Endothelial cell of umbilical vein (primary cell): ENCODE measurements at regions not wholly inside any gene's neighbourhood (a gene's known extent, or its start where the extent isn't known, plus 50 kb on each side); places are given as distances from the start of the nearest gene placed in this dataset.

Experiments
- BruUV-seq: library from RNA; stranded (reverse); fragments of 400-500 nt; replicated peaks from 2 replicates; lab custom pipeline; 2021; lab: Mats Ljungman, UMichigan
- CTCF ChIA-PET: fragments of 300-600, 350-600 bp; sonication (Branson Sonifier 250); formaldehyde crosslinking; loops from one replicate; lab custom pipeline; 2021; ENCODE audit warnings: antibody characterized with exemption, inconsistent platforms; lab: Charles Lee
- POLR2A ChIA-PET: fragments of 300-600, 350-600 bp; sonication (Branson Sonifier 250); formaldehyde crosslinking; loops from one replicate; lab custom pipeline; 2021; ENCODE audit warnings: antibody characterized with exemption, inconsistent platforms; lab: Charles Lee
- DNase-seq: peaks from one replicate; pipeline ENCODE4 v3.0.0-alpha.2; 2011; ENCODE audit warnings: low read depth, low spot score
- FAIRE-seq: peaks from 2 replicates; lab custom pipeline; 2011; peaks lifted over from hg19 to GRCh38; lab: Jason Lieb, UNC
- H2AFZ ChIP-seq: 2 replicates; pipeline ENCODE4 v1.6.0; 2012; ENCODE audit warnings: low read depth, low read length, control low read depth, inconsistent platforms
- H3K27ac ChIP-seq: 2 replicates; pipeline ENCODE4 v1.5.1; 2011; ENCODE audit warnings: low read depth, mild to moderate bottlenecking, control low read depth, low read length, moderate library complexity; ENCODE audit not compliant: insufficient read depth
- H3K27me3 ChIP-seq, 2 experiments: 2 replicates each; pipeline versions ENCODE4 v1.6.0 to v1.6.1; 2011; ENCODE audit warnings: low read length in 2 of 2, mixed read lengths in 1 of 2; ENCODE audit not compliant: control insufficient read depth in 2 of 2, insufficient read depth in 2 of 2
- H3K36me3 ChIP-seq, 2 experiments: 2 replicates in 1 of 2; 3 replicates in 1 of 2; pipeline ENCODE4 v1.5.1; 2011; ENCODE audit warnings: low read length in 2 of 2, mild to moderate bottlenecking in 1 of 2, moderate library complexity in 1 of 2; ENCODE audit not compliant: control insufficient read depth in 2 of 2, insufficient read depth in 2 of 2; ENCODE audit errors: extremely low read depth in 1 of 2
- H3K4me1 ChIP-seq: 3 replicates; pipeline ENCODE4 v1.5.1; 2011; ENCODE audit warnings: mild to moderate bottlenecking, low read length; ENCODE audit not compliant: control insufficient read depth, insufficient read depth; ENCODE audit errors: extremely low read depth
- H3K4me2 ChIP-seq: 2 replicates; pipeline ENCODE4 v1.6.1; 2011; ENCODE audit warnings: low read length, control low read depth, mixed read lengths; ENCODE audit not compliant: insufficient read depth
- H3K4me3 ChIP-seq, 3 experiments: fragments of 200-600 bp in 1 of 3; sonication (generic), shearing (Covaris generic) in 1 of 3; replicated peaks in 1 of 3; 2 replicates each; pipeline ENCODE4 v1.5.1; 2011 to 2016; ENCODE audit warnings: control low read depth in 3 of 3, low read length in 3 of 3, mild to moderate bottlenecking in 2 of 3, inconsistent platforms in 1 of 3, low read depth in 1 of 3, moderate library complexity in 1 of 3; ENCODE audit not compliant: insufficient read depth in 1 of 3
- H3K79me2 ChIP-seq: 2 replicates; pipeline ENCODE4 v1.6.0; 2012; ENCODE audit warnings: low read length, inconsistent platforms; ENCODE audit not compliant: control insufficient read depth, insufficient read depth
- H3K9ac ChIP-seq: replicated peaks from 2 replicates; pipeline ENCODE3; 2011; ENCODE audit warnings: low read length, control low read depth; ENCODE audit not compliant: insufficient read depth; ENCODE audit errors: extremely low read depth
- H3K9me1 ChIP-seq: replicated peaks from 3 replicates; pipeline ENCODE4 v1.6.0; 2011; ENCODE audit warnings: mild to moderate bottlenecking, low read length; ENCODE audit not compliant: control insufficient read depth, insufficient read depth; ENCODE audit errors: extremely low read depth
- H3K9me3 ChIP-seq: replicated peaks from 2 replicates; pipeline ENCODE4 v1.5.1; 2012; ENCODE audit warnings: low read length, inconsistent platforms; ENCODE audit not compliant: control insufficient read depth, insufficient read depth
- H4K20me1 ChIP-seq: replicated peaks from 2 replicates; pipeline ENCODE3; 2011; ENCODE audit warnings: mild to moderate bottlenecking, low read length; ENCODE audit not compliant: control insufficient read depth, insufficient read depth; ENCODE audit errors: extremely low read depth
- CTCF ChIP-seq, 2 donors: IDR thresholded peaks; 1 replicate in 1 of 2; 2 replicates in 1 of 2; pipeline ENCODE4 v1.5.1; 2011; ENCODE audit warnings: low read length in 2 of 2, mild to moderate bottlenecking in 2 of 2, moderate library complexity in 2 of 2, control low read depth in 1 of 2, inconsistent platforms in 1 of 2, low read depth in 1 of 2; ENCODE audit not compliant: insufficient read depth in 1 of 2; ENCODE audit errors: extremely low read depth in 1 of 2
- EZH2 ChIP-seq: IDR thresholded peaks from 2 replicates; pipeline ENCODE4 v1.6.1; 2012; ENCODE audit warnings: borderline replicate concordance, low read depth, mild to moderate bottlenecking, moderate library complexity, low read length, inconsistent platforms; ENCODE audit not compliant: severe bottlenecking
- FOS ChIP-seq: IDR thresholded peaks from 2 replicates; pipeline ENCODE4 v1.6.1; 2011; ENCODE audit warnings: mild to moderate bottlenecking, low read length, moderate library complexity, borderline replicate concordance; ENCODE audit not compliant: insufficient read depth
- GATA2 ChIP-seq: IDR thresholded peaks from 2 replicates; pipeline ENCODE4 v1.7.0; 2011; ENCODE audit warnings: low read depth, mild to moderate bottlenecking, moderate library complexity, mixed read lengths, low read length; ENCODE audit not compliant: insufficient read length, insufficient read depth
- JUN ChIP-seq: IDR thresholded peaks from 2 replicates; pipeline ENCODE4 v1.6.1; 2011; ENCODE audit warnings: borderline replicate concordance, low read depth; ENCODE audit not compliant: insufficient read length, insufficient read depth
- MAX ChIP-seq: IDR thresholded peaks from 2 replicates; pipeline ENCODE4 v1.6.1; 2011; ENCODE audit not compliant: insufficient read depth, insufficient read length
- MYC ChIP-seq: IDR thresholded peaks from one replicate; pipeline ENCODE4 v1.6.1; 2011; ENCODE audit warnings: mild to moderate bottlenecking, low read depth, low read length
- POLR2A ChIP-seq: IDR thresholded peaks from 2 replicates; pipeline ENCODE4 v1.6.1; 2012; ENCODE audit warnings: low read depth, mild to moderate bottlenecking, control low read depth, low read length
- POLR2AphosphoS5 ChIP-seq: IDR thresholded peaks from 2 replicates; pipeline ENCODE4 v1.6.1; 2012; ENCODE audit warnings: low read depth, mild to moderate bottlenecking, control low read depth, low read length, moderate library complexity; ENCODE audit not compliant: insufficient read depth
- dilution Hi-C: fragments of 300-500 bp; cut with MboI; formaldehyde crosslinking; loops from one replicate; pipeline ENCODE4 v1.15.0; 2019; ENCODE audit warnings: low sequenced_read_pairs; ENCODE audit not compliant: extremely low pct_ligation_motif_present
- intact Hi-C: fragments of 100-400 bp; cut with micrococcal nuclease; formaldehyde crosslinking; loops from one replicate; pipeline ENCODE4 v1.10.0; 2022

- H3K9me3 ChIP-seq, result peaks cover 9% of the 10 kb centered on the region
- intact Hi-C loops (no loop called here), dilution Hi-C loops (no loop called here)
- no peak for FAIRE-seq
- H3K27me3 ChIP-seq, result no peaks in the 10 kb centered on the region
- ChIA-PET CTCF (no interaction called here), POLR2A (no interaction called here)
- no peak overlapping the region for H2AFZ ChIP-seq
- no TSS peak for BruUV-seq
- no peaks in the 10 kb centered on the region for H4K20me1 ChIP-seq
- H3K27ac ChIP-seq, result no peak overlapping the region
- no peaks in the 10 kb centered on the region for H3K36me3 ChIP-seq
- no peaks in the 10 kb centered on the region for H3K4me1 ChIP-seq
- no peaks in the 10 kb centered on the region for H3K9me1 ChIP-seq
- H3K79me2 ChIP-seq, result no peaks in the 10 kb centered on the region
- no peak overlapping the region for H3K9ac ChIP-seq
- no peak overlapping the region for H3K4me3 ChIP-seq
- no peak for TF ChIP-seq POLR2AphosphoS5
- no peak for TF ChIP-seq CTCF (IDR thresholded peaks at IDR 0.05; ENCODE audit: extremely low read depth in 1 of 2, insufficient read depth in 1 of 2, low read depth in 1 of 2, low read length in 2 of 2)
- no peak for TF ChIP-seq JUN
- no peak for TF ChIP-seq MYC
- TF ChIP-seq POLR2A, result no peak
- no peak for TF ChIP-seq EZH2
- TF ChIP-seq FOS, result no peak
- TF ChIP-seq MAX, result no peak
- no peak for TF ChIP-seq GATA2
- DNase-seq, result no peak
- no peak overlapping the region for H3K4me2 ChIP-seq
These were observed 98.0 kb upstream of the SLC24A3 start for GRCh38 chr20:19114410-19114809.
